Heart right ventricle (tissue), 16 donors: ENCODE measurements at regions not wholly inside any gene's neighbourhood (a gene's known extent, or its start where the extent isn't known, plus 50 kb on each side); places are given as distances from the start of the nearest gene placed in this dataset.

Experiments
- ATAC-seq, 8 donors: fragments of 200-7000 bp; cut with Tn5 transposase; one replicate each; pipeline ENCODE4 v1.9.1; 2020; ENCODE audit warnings: mild to moderate bottlenecking in 8 of 8, moderate library complexity in 8 of 8, moderate number of reproducible peaks in 1 of 8
- DNase-seq, 2 donors: peaks; one replicate each; pipeline ENCODE4 v3.0.0-alpha.2; 2020
- H3K27ac ChIP-seq, 10 donors: fragments of 200-600 bp; sonication (generic) in 2 of 10; one replicate each; pipeline versions ENCODE4 v1.5.0 to v1.8.0; 2020 to 2022; ENCODE audit warnings: mild to moderate bottlenecking in 3 of 10
- H3K27me3 ChIP-seq, 7 donors: fragments of 200-600 bp; one replicate each; pipeline ENCODE4 v1.8.0; 2021 to 2022; ENCODE audit warnings: mild to moderate bottlenecking in 2 of 7
- H3K36me3 ChIP-seq, 9 donors: fragments of 200-600 bp; sonication (generic) in 1 of 9; one replicate each; pipeline versions ENCODE4 v1.5.0 to v1.8.0; 2020 to 2022; ENCODE audit warnings: mild to moderate bottlenecking in 2 of 9
- H3K4me1 ChIP-seq, 9 donors: fragments of 200-600 bp; sonication (generic) in 1 of 9; one replicate each; pipeline versions ENCODE4 v1.5.0 to v1.8.0; 2020 to 2022; ENCODE audit warnings: mild to moderate bottlenecking in 4 of 9
- H3K4me3 ChIP-seq, 10 donors: fragments of 200-600 bp; sonication (generic) in 2 of 10; one replicate each; pipeline versions ENCODE4 v1.5.0 to v1.8.0; 2020 to 2022; ENCODE audit warnings: mild to moderate bottlenecking in 7 of 10, moderate library complexity in 2 of 10
- H3K9me3 ChIP-seq, 11 donors: fragments of 200-600 bp in 10 of 11; sonication (generic) in 2 of 11; one replicate each; pipeline versions ENCODE4 v1.5.0 to v1.8.0; 2013 to 2022; ENCODE audit warnings: mild to moderate bottlenecking in 2 of 11, control low read depth in 1 of 11, moderate library complexity in 1 of 11
- WGBS, 2 donors: extraction: QIAGEN DNeasy Blood & Tissue Kit; methylation state at CpG; one replicate each; pipeline ENCODE4 v1.1.7; 2013; ENCODE audit warnings: inconsistent platforms in 1 of 2; 5-methylcytosine and 5-hydroxymethylcytosine counted together
- intact Hi-C, 10 donors: fragments of 100-400 bp; cut with DNase I; formaldehyde crosslinking; loops; one replicate each; pipeline versions ENCODE4 v1.11.1 to v1.14.2; 2022
- TF ChIP-seq, protein P1 (sequence below), 9 donors: fragments of 200-600 bp; sonication (generic) in 2 of 9; IDR thresholded peaks; one replicate each; pipeline versions ENCODE4 v1.5.0 to v1.8.0; 2021 to 2022; ENCODE audit warnings: antibody characterized with exemption in 9 of 9, mild to moderate bottlenecking in 5 of 9, moderate library complexity in 1 of 9
- donor health status: Arrhythmogenic right ventricular cardiomyopathy.
- donor health status: ischemic (EF 13 %, LVEDD 7.1; RV severe dilation, severe dysfunction).
- donor health status: healthy with polysubstance abuse.
- donor health status: DM: no; HTN: yes; CAD: no.
- donor health status: DM: no; HTN: no; CAD: no.
- donor health status: ischemic (EF 25% LVEDD 6.9; RV normal size, moderate dysfunction).
- donor health status: ischemic (EF 25% LVEDD 5.7; RV mildly dilated, moderate dysfunction).
- donor health status: healthy.
- donor health status: DM: yes; HTN: yes; CAD: no.
- donor health status: Ischemic cardiomyopathy.
- donor health status: ischemic (EF 35%, LVEDD 5.7; RV mildly dilated, moderate dysfunction).
- donor health status: nonischemic (EF 11% LVEDD 7.7; RV severe dilation, severe dysfunction).
- donor health status: DM: yes; HTN: yes; CAD: no.
- donor health status: PGD.
- donor health status: ischemic (EF 29% LVEDD 5.4; RV normal size, mild dysfunction).
- donor health status: nonischemic (EF 23%, LVEDD 6.1; RV moderate dilation, normal function).

- no peak for DNase-seq
- no peak overlapping the region for H3K27ac ChIP-seq
- WGBS, 2 donors, result 94 to 98% methylated on average over 5 of the region's 5 CpGs
- H3K27me3 ChIP-seq, result no peaks in the 10 kb centered on the region
- intact Hi-C loops, result no loop called here
- peaks cover 0 to 14% (median 7%) of the 10 kb centered on the region in 9 donors for H3K4me1 ChIP-seq
- no peaks in the 10 kb centered on the region for H3K36me3 ChIP-seq
- H3K9me3 ChIP-seq, result no peaks in the 10 kb centered on the region
- TF ChIP-seq, protein P1, sequence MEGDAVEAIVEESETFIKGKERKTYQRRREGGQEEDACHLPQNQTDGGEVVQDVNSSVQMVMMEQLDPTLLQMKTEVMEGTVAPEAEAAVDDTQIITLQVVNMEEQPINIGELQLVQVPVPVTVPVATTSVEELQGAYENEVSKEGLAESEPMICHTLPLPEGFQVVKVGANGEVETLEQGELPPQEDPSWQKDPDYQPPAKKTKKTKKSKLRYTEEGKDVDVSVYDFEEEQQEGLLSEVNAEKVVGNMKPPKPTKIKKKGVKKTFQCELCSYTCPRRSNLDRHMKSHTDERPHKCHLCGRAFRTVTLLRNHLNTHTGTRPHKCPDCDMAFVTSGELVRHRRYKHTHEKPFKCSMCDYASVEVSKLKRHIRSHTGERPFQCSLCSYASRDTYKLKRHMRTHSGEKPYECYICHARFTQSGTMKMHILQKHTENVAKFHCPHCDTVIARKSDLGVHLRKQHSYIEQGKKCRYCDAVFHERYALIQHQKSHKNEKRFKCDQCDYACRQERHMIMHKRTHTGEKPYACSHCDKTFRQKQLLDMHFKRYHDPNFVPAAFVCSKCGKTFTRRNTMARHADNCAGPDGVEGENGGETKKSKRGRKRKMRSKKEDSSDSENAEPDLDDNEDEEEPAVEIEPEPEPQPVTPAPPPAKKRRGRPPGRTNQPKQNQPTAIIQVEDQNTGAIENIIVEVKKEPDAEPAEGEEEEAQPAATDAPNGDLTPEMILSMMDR (IDR thresholded peaks at IDR 0.05), result no peak
- H3K4me3 ChIP-seq, result no peak overlapping the region
- no peak for ATAC-seq
Observed at GRCh38 chr2:144889348-144889747, 369.4 kb upstream of the ZEB2 start.

DNA sequence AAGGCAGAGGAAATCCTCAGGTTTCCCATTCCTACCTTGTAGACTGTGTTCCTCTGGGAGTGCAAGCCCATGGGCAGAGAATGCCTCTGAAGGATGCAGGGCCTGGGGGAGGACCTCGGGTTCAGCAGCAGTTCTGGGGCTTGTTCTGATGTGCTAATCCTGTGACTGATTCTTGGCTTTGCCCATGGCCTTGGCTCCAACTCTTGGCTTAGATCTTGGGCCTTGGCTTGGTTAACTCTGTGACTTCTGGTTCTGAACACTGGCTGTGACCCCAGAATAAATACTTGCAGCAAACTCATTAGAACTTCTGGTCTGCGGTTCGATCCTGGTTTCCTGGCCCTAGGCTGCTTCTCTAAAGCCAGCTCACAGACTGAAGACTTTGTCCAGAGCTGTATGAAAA lies 366.9 kb upstream of the ZEB2 start:
- Histone ChIP-seq H3K36me3 (no peaks in the 10 kb centered on the region), H3K27ac (no peak overlapping the region), H3K4me3 (no peak overlapping the region), H3K27me3 (no peaks in the 10 kb centered on the region), H3K9me3 (peaks cover 0 to 6% (median 0%) of the 10 kb centered on the region in 11 donors), H3K4me1 (peaks cover 0 to 14% (median 7%) of the 10 kb centered on the region in 9 donors)
- DNase-seq (peak; percentile 47 to 62), ATAC-seq (peak; percentile 72 to 96 (median 88))
- intact Hi-C loops, result no loop called here
- TF ChIP-seq, protein P1 (IDR thresholded peaks at IDR 0.05), result no peak
- 35 to 42% methylated on average over 3 of the region's 3 CpGs for WGBS, 2 donors

GRCh38 chr2:144877893-144878292 lies 358.0 kb upstream of the ZEB2 start:
- 90% methylated on average over 8 of the region's 8 CpGs for WGBS, 2 donors
- Histone ChIP-seq H3K4me1 (peaks cover 0 to 15% (median 3%) of the 10 kb centered on the region in 9 donors), H3K4me3 (no peak overlapping the region), H3K9me3 (peaks cover 0 to 6% (median 0%) of the 10 kb centered on the region in 11 donors), H3K27ac (no peak overlapping the region), H3K27me3 (no peaks in the 10 kb centered on the region), H3K36me3 (no peaks in the 10 kb centered on the region)
- intact Hi-C loops, result loop anchor here in 2 of 10 donors (2.0 to 10.0 kb wide), 4 partner anchors 57 to 356 kb away; partner anchors contain the start of gene ZEB2 (in 1 of the 2)
- DNase-seq (no peak), ATAC-seq (no peak)
- TF ChIP-seq, protein P1 (IDR thresholded peaks at IDR 0.05), result no peak

DNA sequence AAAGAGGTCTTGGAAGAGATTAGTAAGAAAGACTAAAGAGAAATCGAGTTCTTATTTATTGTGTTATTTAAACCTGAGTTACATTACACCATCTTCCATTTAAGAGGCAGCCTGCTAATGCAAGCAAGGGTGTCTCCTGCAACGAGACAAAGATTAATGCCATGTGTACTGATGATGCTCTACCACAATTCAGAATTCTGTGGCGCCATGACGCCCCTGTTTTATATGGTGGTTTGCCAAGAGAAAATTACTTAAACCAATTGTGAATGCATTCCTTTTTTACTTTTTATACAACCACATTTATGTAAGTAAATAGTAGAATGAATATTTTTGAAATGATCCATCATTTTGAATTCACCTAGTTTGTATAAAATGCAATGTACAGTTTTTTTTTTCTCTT lies 356.1 kb upstream of the ZEB2 start:
- 82 to 90% methylated on average over 4 of the region's 4 CpGs for WGBS, 2 donors
- Histone ChIP-seq H3K9me3 (no peaks in the 10 kb centered on the region), H3K27ac (peak overlapping the region in 2 of 10 donors; percentile 2 to 11), H3K36me3 (no peaks in the 10 kb centered on the region), H3K4me3 (no peak overlapping the region), H3K4me1 (peaks cover 0 to 15% (median 3%) of the 10 kb centered on the region in 9 donors), H3K27me3 (no peaks in the 10 kb centered on the region)
- DNase-seq, result no peak
- intact Hi-C loops, result loop anchor here in 2 of 10 donors (5.0 to 10.0 kb wide), 3 partner anchors 59 to 354 kb away; partner anchors contain the start of gene ZEB2 (in 1 of the 2)
- no peak for ATAC-seq
- TF ChIP-seq, protein P1 (IDR thresholded peaks at IDR 0.05), result no peak
